HG03108 (cell line): ENCODE measurements at regions not wholly inside any gene's neighbourhood (a gene's known extent, or its start where the extent isn't known, plus 50 kb on each side); places are given as distances from the start of the nearest gene placed in this dataset.
"Not testable (repeated sequence)": the region's sequence is repeated elsewhere in the genome, so short reads cannot be mapped to it uniquely, and the experiment has no call there.

ENCODE experiments used
- ATAC-seq: cut with Tn5 transposase; IDR thresholded peaks from one replicate; pipeline ENCODE4 v1.9.1; 2021; ENCODE audit warnings: moderate library complexity; ENCODE audit not compliant: unreplicated experiment

DNA sequence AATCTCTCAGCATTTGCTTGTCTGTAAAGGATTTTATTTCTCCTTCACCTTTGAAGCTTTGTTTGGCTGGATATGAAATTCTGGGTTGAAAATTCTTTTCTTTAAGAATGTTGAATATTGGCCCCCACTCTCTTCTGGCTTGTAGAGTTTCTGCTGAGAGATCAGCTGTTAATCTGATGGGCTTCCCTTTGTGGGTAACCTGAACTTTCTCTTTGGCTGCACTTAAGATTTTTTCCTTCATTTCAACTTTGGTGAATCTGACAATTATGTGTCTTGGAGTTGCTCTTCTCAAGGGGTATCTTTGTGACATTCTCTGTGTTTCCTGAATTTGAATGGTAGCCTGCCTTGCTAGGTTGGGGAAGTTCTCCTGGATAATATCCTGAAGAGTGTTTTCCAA lies 189.4 kb downstream of the TTC6 start:
- ATAC-seq: not testable (repeated sequence)

DNA sequence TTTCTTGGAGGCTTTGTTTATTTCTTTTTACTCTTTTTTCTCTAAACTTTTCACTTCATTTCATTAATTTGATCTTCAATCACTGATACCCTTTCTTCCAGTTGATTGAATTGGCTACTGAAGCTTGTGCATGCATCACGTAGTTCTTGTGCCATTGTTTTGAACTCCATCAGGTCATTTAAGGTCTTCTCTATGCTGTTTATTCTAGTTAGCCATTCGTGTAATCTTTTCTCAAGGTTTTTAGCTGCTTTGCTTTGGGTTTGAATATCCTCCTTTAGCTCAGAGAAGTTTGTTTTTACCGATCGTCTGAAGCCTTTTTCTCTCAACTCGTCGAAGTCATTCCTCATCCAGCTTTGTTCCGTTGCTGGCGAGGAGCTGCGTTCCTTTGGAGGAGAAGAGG lies 189.9 kb downstream of the TTC6 start:
- ATAC-seq: not testable (repeated sequence)

DNA sequence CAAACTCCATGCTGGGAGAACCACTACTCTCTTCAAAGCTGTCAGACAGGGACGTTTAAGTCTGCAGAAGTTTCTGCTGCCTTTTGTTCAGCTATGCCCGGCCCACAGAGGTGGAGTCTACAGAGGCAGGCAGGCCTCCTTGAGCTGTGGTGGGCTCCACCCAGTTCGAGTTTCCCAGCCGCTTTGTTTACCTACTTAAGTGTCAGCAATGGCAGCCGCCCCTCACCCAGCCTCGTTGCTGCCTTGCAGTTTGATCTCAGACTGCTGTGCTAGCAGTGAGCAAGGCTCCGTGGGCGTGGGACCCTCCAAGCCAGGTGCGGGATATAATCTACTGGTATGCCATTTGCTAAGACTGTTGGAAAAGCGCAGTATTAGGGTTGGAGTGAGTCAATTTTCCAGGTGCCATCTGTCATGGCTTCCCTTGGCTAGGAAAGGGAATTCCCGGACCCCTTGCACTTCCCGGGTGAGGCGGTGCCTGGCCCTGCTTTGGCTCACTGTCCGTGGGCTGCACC lies 190.7 kb downstream of the TTC6 start:
- not testable (repeated sequence) for ATAC-seq

DNA sequence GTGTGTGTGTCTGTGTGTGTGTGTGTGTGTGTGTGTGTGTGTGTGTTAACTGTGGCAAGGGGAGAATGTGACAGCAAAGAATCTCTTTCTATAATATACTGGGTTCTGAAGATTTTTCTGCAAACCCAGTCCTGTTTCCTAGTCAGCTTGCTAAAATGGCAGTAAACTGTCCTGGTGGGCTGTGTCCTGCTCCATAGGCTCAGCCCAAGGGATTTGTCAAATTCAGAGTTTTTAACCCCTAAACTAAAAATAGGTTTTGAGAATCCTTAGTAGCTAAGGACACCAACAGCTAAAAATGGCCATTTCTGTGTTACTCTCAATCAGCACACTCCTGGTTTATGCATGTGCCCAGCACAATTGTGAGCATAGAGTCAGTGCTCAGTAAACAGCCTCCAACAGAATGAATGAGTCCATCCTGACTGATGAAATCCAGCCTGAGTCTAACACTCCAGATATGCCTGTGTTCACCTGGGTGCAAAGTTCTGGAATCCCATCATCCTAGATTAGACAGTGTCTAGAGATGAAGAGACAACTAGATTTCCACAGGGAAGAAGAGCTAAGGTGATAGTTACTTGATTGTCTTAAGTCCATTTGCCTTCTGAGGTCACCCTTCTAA lies 192.6 kb downstream of the TTC6 start:
- no peak for ATAC-seq

- ATAC-seq: no peak
Observed at GRCh38 chr14:37791384-37792036, 196.1 kb downstream of the TTC6 start.

GRCh38 chr14:37792124-37792523 lies 196.7 kb downstream of the TTC6 start:
- ATAC-seq: no peak

DNA sequence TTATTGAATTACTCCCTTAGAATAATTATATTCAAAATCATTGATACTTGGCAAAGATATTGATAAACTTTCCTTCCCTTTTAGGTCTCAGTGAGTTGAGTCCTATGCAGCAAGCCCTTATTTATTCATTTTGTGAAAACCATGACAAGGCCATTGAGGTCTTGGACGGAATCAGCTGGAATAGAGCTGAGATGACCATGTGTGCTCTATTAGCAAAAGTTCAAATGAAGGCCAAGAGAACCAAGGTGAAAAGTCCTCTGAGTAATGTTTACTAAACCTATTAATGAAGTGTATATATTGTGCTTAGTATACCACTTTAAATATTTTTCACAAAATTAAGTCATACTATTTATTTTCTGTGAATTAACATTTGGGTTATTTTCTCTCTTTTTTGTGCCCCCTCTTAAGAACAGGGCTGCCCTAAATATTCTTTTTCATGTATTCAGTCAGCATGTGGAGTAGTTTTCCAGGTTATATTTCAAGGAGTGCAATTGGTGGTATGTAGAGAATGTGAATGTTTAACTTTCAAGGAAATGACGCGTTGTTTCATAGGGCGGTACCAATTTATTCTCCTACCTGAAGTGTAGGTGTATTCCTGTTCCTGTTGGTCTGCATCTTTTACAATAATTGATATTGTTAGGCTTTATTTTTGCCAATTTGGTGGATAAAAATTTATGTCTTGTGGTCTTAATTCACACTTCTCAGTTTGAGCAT lies 201.4 kb downstream of the TTC6 start:
- ATAC-seq: no peak

GRCh38 chr14:37797675-37798074 lies 202.2 kb downstream of the TTC6 start:
- ATAC-seq: no peak

- no peak for ATAC-seq
Observed at GRCh38 chr14:37807722-37808121, 212.3 kb downstream of the TTC6 start.

DNA sequence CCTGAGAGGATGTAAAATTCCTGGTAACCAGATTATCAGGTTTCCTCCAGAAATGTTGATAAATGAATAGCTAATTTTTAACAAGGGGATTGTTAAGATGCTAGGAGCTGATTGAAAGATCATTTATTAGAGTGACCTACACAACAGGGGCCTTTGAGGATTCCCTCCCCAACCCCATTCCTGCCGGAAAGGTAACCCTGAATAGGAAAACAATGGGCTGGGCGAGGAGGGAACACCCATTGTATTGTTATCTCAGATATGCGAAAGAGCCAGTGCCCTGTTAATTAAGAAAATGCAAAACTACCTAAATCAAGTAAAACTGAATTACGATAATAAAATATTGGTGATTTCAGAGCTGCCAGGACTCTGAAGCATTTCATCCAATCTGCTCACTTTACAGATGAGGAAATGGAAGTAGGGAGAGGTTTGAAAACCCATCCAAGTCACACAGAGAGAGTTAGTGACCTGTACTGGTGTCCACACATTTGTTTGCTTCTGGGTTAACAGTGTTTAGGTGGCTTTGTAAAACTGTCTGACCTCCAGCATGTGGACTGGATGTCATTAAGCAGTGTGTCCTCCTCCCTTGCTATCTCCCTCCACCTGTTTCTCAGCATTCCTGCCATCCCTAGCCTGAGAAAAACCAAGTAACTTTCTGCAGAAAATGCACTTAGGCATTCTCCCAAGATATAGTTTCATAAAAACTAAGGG lies 214.8 kb downstream of the TTC6 start:
- no peak for ATAC-seq

GRCh38 chr14:37813732-37814131 lies 218.3 kb downstream of the TTC6 start:
- ATAC-seq: no peak

GRCh38 chr14:37816135-37816534 lies 220.7 kb downstream of the TTC6 start:
- no peak for ATAC-seq

DNA sequence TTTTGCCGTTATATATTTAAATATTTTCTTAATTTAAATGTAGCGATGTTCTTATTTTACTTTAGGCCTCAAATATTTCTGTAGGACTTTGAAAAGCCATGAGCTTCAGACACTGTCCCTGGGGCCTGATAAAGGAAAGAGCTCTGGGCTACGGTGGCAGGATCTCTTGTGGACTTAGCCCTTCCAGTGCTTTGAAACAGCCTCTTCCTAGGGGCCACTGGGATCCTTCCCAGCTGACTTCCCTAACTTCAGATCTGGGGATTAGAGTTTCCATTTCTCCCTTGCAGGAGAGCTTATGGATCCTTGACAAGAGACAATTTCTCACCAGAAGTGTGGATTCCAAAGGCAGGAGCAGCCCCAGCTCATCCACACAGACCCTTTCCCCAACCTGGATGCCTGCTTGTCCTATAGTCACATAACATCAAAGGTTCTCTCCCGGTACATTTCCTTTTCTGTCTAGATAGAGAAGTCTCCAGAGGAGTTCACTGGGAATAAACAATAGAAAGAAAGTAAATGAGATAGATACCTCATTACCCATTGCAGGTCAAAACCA lies 221.4 kb downstream of the TTC6 start:
- no peak for ATAC-seq

DNA sequence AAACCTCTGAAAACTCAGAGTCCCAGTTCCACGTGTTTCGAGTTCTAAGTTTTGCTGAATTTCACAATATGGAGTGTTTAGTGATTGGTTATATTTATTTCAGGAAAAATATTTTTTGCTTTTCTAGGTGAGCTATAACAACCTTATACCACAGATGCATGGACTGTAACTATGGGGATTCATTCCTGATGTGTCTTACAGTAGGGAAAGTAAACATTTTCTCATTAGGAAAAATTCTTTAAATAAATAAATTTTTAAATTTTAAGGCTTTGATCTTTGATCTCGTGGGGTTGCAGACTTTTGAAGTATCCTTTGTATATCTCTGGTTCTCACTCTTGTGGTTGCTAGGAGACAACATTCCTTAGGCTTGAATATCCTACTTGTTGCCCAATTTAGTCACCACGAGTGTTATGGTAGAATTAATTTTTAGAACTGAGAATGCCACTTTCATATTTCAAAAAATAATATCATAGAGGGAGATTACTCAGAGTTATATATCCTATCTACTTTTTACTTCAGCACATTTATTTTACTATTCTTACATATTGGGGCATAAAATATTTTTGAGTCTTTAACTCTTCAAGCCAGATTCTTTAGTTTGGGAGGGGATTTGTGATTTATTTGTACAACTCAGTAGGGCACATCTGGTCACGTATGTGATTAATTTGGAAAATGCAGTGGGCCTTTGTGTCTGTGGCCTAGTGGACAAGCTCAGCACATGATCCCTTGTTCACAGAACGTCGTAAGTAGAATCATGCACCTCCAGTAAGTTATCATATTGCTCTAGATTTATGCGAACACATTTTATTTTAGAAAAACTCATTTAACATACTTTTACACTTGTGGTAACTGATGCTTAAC lies 224.0 kb downstream of the TTC6 start:
- ATAC-seq: no peak

GRCh38 chr14:37820810-37821209 lies 225.4 kb downstream of the TTC6 start:
- not testable (repeated sequence) for ATAC-seq

DNA sequence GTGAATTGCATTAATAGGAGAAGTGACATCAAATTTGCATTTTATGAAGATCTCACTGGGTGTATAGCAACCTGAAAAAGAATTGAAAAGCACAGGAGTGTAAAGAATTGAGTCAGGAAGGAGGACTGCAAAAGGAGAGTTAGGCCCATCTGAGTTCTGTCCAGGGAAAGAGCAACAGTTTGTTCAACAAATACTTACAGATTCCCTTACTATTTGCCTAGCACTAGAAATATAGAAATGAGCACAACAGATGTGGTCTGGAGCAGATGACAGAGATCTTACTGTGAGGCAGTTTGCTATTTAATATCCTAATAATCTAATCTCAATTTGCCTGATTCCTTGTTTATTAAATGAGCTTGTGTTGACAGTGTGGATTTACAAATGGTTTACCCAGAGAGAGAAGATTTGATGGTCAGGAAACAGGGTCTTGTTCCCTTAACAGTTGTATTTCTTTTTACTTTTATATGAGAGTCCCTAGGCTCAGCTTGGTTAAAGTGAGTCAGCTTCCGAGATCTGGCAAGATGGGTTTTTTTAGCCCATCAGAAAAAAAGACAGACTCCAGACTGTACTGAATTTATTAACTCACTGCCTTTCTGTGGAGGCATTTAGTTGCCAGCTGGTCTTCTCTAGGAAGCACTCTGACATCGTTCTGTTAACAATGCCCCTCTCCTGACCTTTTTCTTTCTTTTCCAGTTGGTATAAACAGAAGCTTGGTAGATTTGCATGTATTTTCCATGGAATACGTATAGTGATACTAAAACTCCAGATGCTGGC lies 229.7 kb downstream of the TTC6 start:
- no peak for ATAC-seq

GRCh38 chr14:37826869-37827268 lies 231.4 kb downstream of the TTC6 start:
- no peak for ATAC-seq

DNA sequence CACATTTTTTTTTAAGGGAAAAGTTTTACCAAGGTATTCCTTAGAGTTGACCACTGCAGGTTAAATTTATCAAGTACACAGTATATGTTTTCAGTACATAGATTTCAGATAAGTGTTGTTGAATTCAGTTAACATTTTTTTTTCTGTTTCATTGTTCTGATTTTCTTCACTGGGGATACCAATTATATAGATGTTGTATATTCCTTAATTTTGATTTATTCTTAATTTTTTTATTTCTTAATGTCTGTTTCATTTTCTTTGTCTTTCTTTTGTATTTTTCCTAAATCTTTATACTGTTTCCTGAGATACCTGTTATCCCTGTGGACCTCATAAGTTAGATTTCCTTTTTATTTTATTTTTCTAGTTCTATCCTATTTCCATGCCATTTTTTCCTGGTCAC lies 234.8 kb downstream of the TTC6 start:
- no peak for ATAC-seq

- ATAC-seq: no peak
Observed at GRCh38 chr14:37834275-37834674, 238.8 kb downstream of the TTC6 start.
